Caco-2 (cell line): ENCODE measurements at regions not wholly inside any gene's neighbourhood (a gene's known extent, or its start where the extent isn't known, plus 50 kb on each side); places are given as distances from the start of the nearest gene placed in this dataset.

ENCODE experiments used
- BruUV-seq: library from RNA; stranded (reverse); fragments of 400-500 nt; replicated peaks from 2 replicates; lab custom pipeline; 2021; lab: Mats Ljungman, UMichigan
- CTCF ChIA-PET: fragments of 300-600 bp; sonication (Branson Sonifier 250); formaldehyde crosslinking; loops from one replicate; lab custom pipeline; 2022; ENCODE audit warnings: antibody characterized with exemption; lab: Charles Lee
- POLR2A ChIA-PET: fragments of 300-600 bp; sonication (Branson Sonifier 250); formaldehyde crosslinking; loops from one replicate; lab custom pipeline; 2022; ENCODE audit warnings: antibody characterized with exemption; lab: Charles Lee
- DNase-seq, 2 experiments: peaks; one replicate each; pipeline versions ENCODE4 v3.0.0 to v3.0.0-alpha.2; 2020 to 2022
- H3K27me3 ChIP-seq: replicated peaks from 2 replicates; pipeline ENCODE4 v1.6.0; 2011; ENCODE audit warnings: low read length; ENCODE audit not compliant: control insufficient read depth, insufficient read depth
- H3K36me3 ChIP-seq: 2 replicates; pipeline ENCODE4 v1.5.1; 2011; ENCODE audit warnings: low read length; ENCODE audit not compliant: control insufficient read depth, insufficient read depth
- H3K4me1 ChIP-seq: fragments of 250-450 bp; sonication (Bioruptor Pico); 2 replicates; pipeline ENCODE4 v1.5.1; 2020; ENCODE audit warnings: mild to moderate bottlenecking
- H3K4me3 ChIP-seq: 2 replicates; pipeline ENCODE4 v1.5.1; 2011; ENCODE audit warnings: low read depth, mild to moderate bottlenecking, control low read depth, low read length
- H3K9me3 ChIP-seq: fragments of 250-450 bp; sonication (Bioruptor Pico); 2 replicates; pipeline ENCODE4 v1.5.1; 2020; ENCODE audit warnings: mild to moderate bottlenecking, moderate library complexity
- H3K27ac Mint-ChIP-seq: one replicate; pipeline ENCODE4 v1.8.0; 2022; ENCODE audit warnings: mixed read lengths; ENCODE audit not compliant: unreplicated experiment
- H3K27me3 Mint-ChIP-seq: one replicate; pipeline ENCODE4 v1.8.0; 2022; ENCODE audit warnings: mixed read lengths; ENCODE audit not compliant: insufficient read depth, unreplicated experiment
- H3K36me3 Mint-ChIP-seq: one replicate; pipeline ENCODE4 v1.8.0; 2022; ENCODE audit warnings: mild to moderate bottlenecking, mixed read lengths; ENCODE audit not compliant: insufficient read depth, unreplicated experiment
- H3K4me1 Mint-ChIP-seq: one replicate; pipeline ENCODE4 v1.8.0; 2022; ENCODE audit warnings: low read depth, mixed read lengths; ENCODE audit not compliant: unreplicated experiment
- H3K4me3 Mint-ChIP-seq: one replicate; pipeline ENCODE4 v1.8.0; 2022; ENCODE audit warnings: mild to moderate bottlenecking, moderate library complexity, mixed read lengths; ENCODE audit not compliant: unreplicated experiment
- H3K9me3 Mint-ChIP-seq: one replicate; pipeline ENCODE4 v1.8.0; 2022; ENCODE audit warnings: mixed read lengths; ENCODE audit not compliant: unreplicated experiment
- CTCF ChIP-seq, 2 experiments: fragments of 200-600 bp in 1 of 2; IDR thresholded peaks; 1 replicate in 1 of 2; 2 replicates in 1 of 2; pipeline versions ENCODE4 v1.5.1 to v1.8.0; 2011 to 2022; ENCODE audit warnings: antibody characterized with exemption in 1 of 2, control low read depth in 1 of 2, inconsistent platforms in 1 of 2, low read depth in 1 of 2, low read length in 1 of 2, mild to moderate bottlenecking in 1 of 2, moderate library complexity in 1 of 2; ENCODE audit not compliant: insufficient read depth in 1 of 2, severe bottlenecking in 1 of 2, unreplicated experiment in 1 of 2
- intact Hi-C: fragments of 100-400 bp; cut with micrococcal nuclease; formaldehyde crosslinking; loops from one replicate; pipeline ENCODE4 v1.10.0; 2022; ENCODE audit not compliant: unreplicated experiment

- Histone ChIP-seq H3K9me3 (no peaks in the 10 kb centered on the region), H3K27me3 (no peaks in the 10 kb centered on the region), H3K36me3 (no peaks in the 10 kb centered on the region), H3K4me1 (no peaks in the 10 kb centered on the region), H3K4me3 (no peak overlapping the region)
- Mint-ChIP-seq H3K9me3 (no peaks in the 10 kb centered on the region), H3K4me1 (no peaks in the 10 kb centered on the region), H3K4me3 (no peak overlapping the region), H3K27me3 (no peaks in the 10 kb centered on the region), H3K36me3 (no peaks in the 10 kb centered on the region), H3K27ac (no peak overlapping the region)
- no peak for TF ChIP-seq CTCF (IDR thresholded peaks at IDR 0.05; ENCODE audit: insufficient read depth in 1 of 2, low read depth in 1 of 2, low read length in 1 of 2, severe bottlenecking in 1 of 2, unreplicated experiment in 1 of 2)
- POLR2A ChIA-PET = no interaction called here
- CTCF ChIA-PET = no interaction called here
- BruUV-seq = no TSS peak
- no peak for DNase-seq
- intact Hi-C loops = no loop called here
Observed at GRCh38 chrX:124641737-124642491, 295.6 kb downstream of the SH2D1A start.

GRCh38 chrX:124646403-124646802, 300.0 kb downstream of the SH2D1A start:
- no peaks in the 10 kb centered on the region for H3K9me3 ChIP-seq
- DNase-seq = no peak
- ChIA-PET CTCF (no interaction called here), POLR2A (no interaction called here)
- BruUV-seq = no TSS peak
- TF ChIP-seq CTCF (IDR thresholded peaks at IDR 0.05; ENCODE audit: insufficient read depth in 1 of 2, low read depth in 1 of 2, low read length in 1 of 2, severe bottlenecking in 1 of 2, unreplicated experiment in 1 of 2) = no peak
- no peaks in the 10 kb centered on the region for H3K27me3 ChIP-seq
- no peaks in the 10 kb centered on the region for H3K36me3 ChIP-seq
- H3K4me3 ChIP-seq = no peak overlapping the region
- Mint-ChIP-seq H3K27ac (no peak overlapping the region), H3K27me3 (no peaks in the 10 kb centered on the region), H3K9me3 (no peaks in the 10 kb centered on the region), H3K4me3 (no peak overlapping the region), H3K36me3 (no peaks in the 10 kb centered on the region), H3K4me1 (no peaks in the 10 kb centered on the region)
- no peaks in the 10 kb centered on the region for H3K4me1 ChIP-seq
- intact Hi-C loops = no loop called here

- TF ChIP-seq CTCF (IDR thresholded peaks at IDR 0.05; ENCODE audit: insufficient read depth in 1 of 2, low read depth in 1 of 2, low read length in 1 of 2, severe bottlenecking in 1 of 2, unreplicated experiment in 1 of 2) = no peak
- CTCF ChIA-PET = no interaction called here
- no peaks in the 10 kb centered on the region for H3K9me3 ChIP-seq
- Mint-ChIP-seq H3K27me3 (peaks cover 4% of the 10 kb centered on the region), H3K9me3 (no peaks in the 10 kb centered on the region), H3K27ac (no peak overlapping the region), H3K4me1 (no peaks in the 10 kb centered on the region), H3K4me3 (no peak overlapping the region), H3K36me3 (no peaks in the 10 kb centered on the region)
- no peaks in the 10 kb centered on the region for H3K27me3 ChIP-seq
- no peaks in the 10 kb centered on the region for H3K36me3 ChIP-seq
- no peaks in the 10 kb centered on the region for H3K4me1 ChIP-seq
- intact Hi-C loops = no loop called here
- DNase-seq = no peak
- H3K4me3 ChIP-seq = no peak overlapping the region
- POLR2A ChIA-PET = no interaction called here
- no TSS peak for BruUV-seq
Observed at GRCh38 chrX:124651031-124651430, 304.7 kb downstream of the SH2D1A start.
